OCI-LY7 (cell line): ENCODE measurements at regions not wholly inside any gene's neighbourhood (a gene's known extent, or its start where the extent isn't known, plus 50 kb on each side); places are given as distances from the start of the nearest gene placed in this dataset.

Source experiments
- BruUV-seq: library from RNA; stranded (reverse); fragments of 400-500 nt; replicated peaks from 2 replicates; lab custom pipeline; 2021; lab: Mats Ljungman, UMichigan
- CTCF ChIA-PET: fragments of 300-600 bp; sonication (Branson Sonifier 250); formaldehyde crosslinking; loops from one replicate; lab custom pipeline; 2022; ENCODE audit warnings: antibody characterized with exemption; ENCODE audit not compliant: unreplicated experiment; lab: Charles Lee
- POLR2A ChIA-PET: fragments of 300-600 bp; sonication (Branson Sonifier 250); formaldehyde crosslinking; loops from one replicate; lab custom pipeline; 2022; ENCODE audit warnings: antibody characterized with exemption; lab: Charles Lee
- DNase-seq: peaks from one replicate; pipeline ENCODE4 v3.0.0-alpha.2; 2015; ENCODE audit warnings: low spot score
- H2AFZ ChIP-seq: fragments of 200-600 bp; sonication (generic), shearing (Covaris generic); 2 replicates; pipeline ENCODE4 v1.6.1; 2014; ENCODE audit warnings: mild to moderate bottlenecking, antibody characterized with exemption, low read length, moderate library complexity
- H3K27ac ChIP-seq: fragments of 200-600 bp; sonication (generic); 2 replicates; pipeline ENCODE4 v1.5.1; 2014; ENCODE audit warnings: mixed run types, low read depth, mild to moderate bottlenecking, moderate library complexity, low read length, inconsistent platforms; ENCODE audit not compliant: poor library complexity, severe bottlenecking
- H3K36me3 ChIP-seq: fragments of 200-600 bp; sonication (generic); 2 replicates; pipeline ENCODE4 v1.6.1; 2014; ENCODE audit warnings: mild to moderate bottlenecking, antibody characterized with exemption, low read length, moderate library complexity, mixed read lengths; ENCODE audit not compliant: insufficient read depth
- H3K4me1 ChIP-seq: fragments of 200-600 bp; sonication (generic); 2 replicates; pipeline ENCODE4 v1.5.1; 2014; ENCODE audit warnings: mild to moderate bottlenecking, low read length; ENCODE audit not compliant: insufficient read depth, poor library complexity, severe bottlenecking
- H3K4me2 ChIP-seq: fragments of 200-600 bp; sonication (generic); 2 replicates; pipeline ENCODE4 v1.6.1; 2014; ENCODE audit warnings: mild to moderate bottlenecking, low read length
- H3K4me3 ChIP-seq: fragments of 200-600 bp; sonication (generic); 2 replicates; pipeline ENCODE4 v1.5.1; 2014; ENCODE audit warnings: mild to moderate bottlenecking, low read depth, low read length; ENCODE audit not compliant: poor library complexity, severe bottlenecking
- H3K79me2 ChIP-seq: fragments of 200-600 bp; sonication (generic); 2 replicates; pipeline ENCODE4 v1.6.1; 2016; ENCODE audit warnings: low read depth, mild to moderate bottlenecking, low read length, moderate library complexity, mixed read lengths; ENCODE audit not compliant: insufficient read depth
- H3K9me2 ChIP-seq: fragments of 200-600 bp; sonication (generic); 2 replicates; pipeline ENCODE4 v1.6.1; 2016; ENCODE audit warnings: mild to moderate bottlenecking, low read length, mixed read lengths; ENCODE audit not compliant: insufficient read depth
- H3K9me3 ChIP-seq: fragments of 200-600 bp; sonication (generic); 2 replicates; pipeline ENCODE4 v1.6.1; 2014; ENCODE audit warnings: mild to moderate bottlenecking, mixed run types, low read length, mixed read lengths
- H4K20me1 ChIP-seq: fragments of 200-600 bp; sonication (generic); 2 replicates; pipeline ENCODE4 v1.6.1; 2014; ENCODE audit warnings: mild to moderate bottlenecking, antibody characterized with exemption, low read length, moderate library complexity, mixed read lengths; ENCODE audit not compliant: insufficient read depth
- CTCF ChIP-seq: fragments of 200-600 bp; sonication (generic); conservative IDR thresholded peaks from 2 replicates; pipeline ENCODE4 v1.5.1; 2014; ENCODE audit warnings: mild to moderate bottlenecking, antibody characterized with exemption, low read length, moderate library complexity, mixed read lengths
- EZH2phosphoT487 ChIP-seq: fragments of 200-600 bp; sonication (generic); IDR thresholded peaks from 2 replicates; pipeline ENCODE4 v1.6.1; 2018; ENCODE audit warnings: low read depth, borderline replicate concordance, mild to moderate bottlenecking, mixed run types, antibody characterized with exemption, low read length, moderate library complexity, mixed read lengths
- intact Hi-C: fragments of 100-400 bp; cut with micrococcal nuclease; formaldehyde crosslinking; loops from one replicate; pipeline ENCODE4 v1.10.0; 2022; ENCODE audit not compliant: unreplicated experiment

GRCh38 chr4:148857239-148857972 is 415.2 kb upstream of the NR3C2 start:
- no peaks in the 10 kb centered on the region for H3K4me1 ChIP-seq
- ChIA-PET CTCF (no interaction called here), POLR2A (no interaction called here)
- no peak overlapping the region; the same call in 1 of the 2 replicates for H2AFZ ChIP-seq
- no peak for TF ChIP-seq CTCF
- no peak for TF ChIP-seq EZH2phosphoT487
- intact Hi-C loops = no loop called here
- H3K79me2 ChIP-seq = no peaks in the 10 kb centered on the region
- H3K9me3 ChIP-seq = no peaks in the 10 kb centered on the region
- H3K4me3 ChIP-seq = no peak overlapping the region
- DNase-seq = no peak
- no peaks in the 10 kb centered on the region for H3K9me2 ChIP-seq
- H3K36me3 ChIP-seq = no peaks in the 10 kb centered on the region
- no peaks in the 10 kb centered on the region for H4K20me1 ChIP-seq
- no peak overlapping the region for H3K27ac ChIP-seq
- no TSS peak for BruUV-seq
- no peak overlapping the region for H3K4me2 ChIP-seq

GRCh38 chr4:148854203-148854602 is 412.0 kb upstream of the NR3C2 start:
- Histone ChIP-seq H4K20me1 (no peaks in the 10 kb centered on the region), H3K4me1 (no peaks in the 10 kb centered on the region), H3K79me2 (no peaks in the 10 kb centered on the region), H3K4me3 (no peak overlapping the region), H3K9me2 (no peaks in the 10 kb centered on the region), H3K4me2 (no peak overlapping the region), H3K9me3 (no peaks in the 10 kb centered on the region), H2AFZ (no peak overlapping the region), H3K36me3 (no peaks in the 10 kb centered on the region), H3K27ac (no peak overlapping the region)
- intact Hi-C loops = no loop called here
- no TSS peak for BruUV-seq
- DNase-seq = no peak
- ChIA-PET POLR2A (interaction anchor here (1.0 kb wide), 1 partner anchor 67 kb away, joined by 4 read pairs; no protein-coding TSS in a partner anchor), CTCF (interaction anchor here (0.6 kb wide), 1 partner anchor 429 kb away, joined by 4 read pairs; no protein-coding TSS in a partner anchor)
- TF ChIP-seq EZH2phosphoT487 (no peak), CTCF (no peak)

GRCh38 chr4:148852092-148852699 is 410.0 kb upstream of the NR3C2 start:
- peak overlapping the region; percentile 15; the same call in 1 of the 2 replicates for H2AFZ ChIP-seq

More at GRCh38 chr4:148852092-148852699, 410.0 kb upstream of the NR3C2 start:
- DNase-seq = no peak
- CTCF ChIA-PET = no interaction called here
- Histone ChIP-seq H3K4me3 (no peak overlapping the region), H3K4me1 (no peaks in the 10 kb centered on the region), H3K36me3 (no peaks in the 10 kb centered on the region), H3K9me2 (no peaks in the 10 kb centered on the region), H4K20me1 (no peaks in the 10 kb centered on the region), H3K27ac (no peak overlapping the region), H3K9me3 (no peaks in the 10 kb centered on the region), H3K4me2 (no peak overlapping the region), H3K79me2 (no peaks in the 10 kb centered on the region)
- intact Hi-C loops = no loop called here
- POLR2A ChIA-PET = no interaction called here
- TF ChIP-seq EZH2phosphoT487 (no peak), CTCF (no peak)
- no TSS peak for BruUV-seq
